AG04449 (cell line): ENCODE measurements at regions not wholly inside any gene's neighbourhood (a gene's known extent, or its start where the extent isn't known, plus 50 kb on each side); places are given as distances from the start of the nearest gene placed in this dataset.

Experiments used
- CTCF ChIA-PET: fragments of 350-600 bp; formaldehyde crosslinking; extraction: SDS; loops from one replicate; lab custom pipeline; 2021; ENCODE audit warnings: antibody characterized with exemption; lab: Yijun Ruan, JAX
- POLR2A ChIA-PET: fragments of 400-600, 350-600 bp; formaldehyde crosslinking; extraction: SDS; loops from one replicate; lab custom pipeline; 2020; ENCODE audit warnings: antibody characterized with exemption, inconsistent platforms; lab: Yijun Ruan, JAX
- DNase-seq: peaks from one replicate; pipeline ENCODE4 v3.0.0-alpha.2; 2010; ENCODE audit warnings: low read depth, low spot score
- H3K4me3 ChIP-seq: 2 replicates; pipeline ENCODE4 v1.5.1; 2011; ENCODE audit warnings: low read depth, mild to moderate bottlenecking, control low read depth, low read length
- CTCF ChIP-seq: IDR thresholded peaks from one replicate; pipeline ENCODE4 v1.5.1; 2011; ENCODE audit warnings: mild to moderate bottlenecking, moderate library complexity, low read length, control low read depth, inconsistent platforms; ENCODE audit not compliant: insufficient read depth; ENCODE audit errors: missing control alignments

- CTCF ChIA-PET: interaction anchor here (1.0 kb wide), 1 partner anchor 166 kb away, joined by 3 read pairs; no protein-coding TSS in a partner anchor
- TF ChIP-seq CTCF: no peak
- DNase-seq: no peak
- no peak overlapping the region for H3K4me3 ChIP-seq
- POLR2A ChIA-PET: no interaction called here
Observed at GRCh38 chr12:78636231-78636855, 228.2 kb upstream of the SYT1 start.

GRCh38 chr12:78641837-78642423 lies 222.6 kb upstream of the SYT1 start:
- H3K4me3 ChIP-seq: no peak overlapping the region
- DNase-seq: no peak
- CTCF ChIA-PET: no interaction called here
- POLR2A ChIA-PET: no interaction called here
- no peak for TF ChIP-seq CTCF

- no peak for DNase-seq
- ChIA-PET CTCF (no interaction called here), POLR2A (no interaction called here)
- H3K4me3 ChIP-seq: no peak overlapping the region
- no peak for TF ChIP-seq CTCF
Observed at GRCh38 chr12:78645956-78646355, 218.6 kb upstream of the SYT1 start.

- CTCF ChIA-PET: no interaction called here
- no peak for DNase-seq
- no peak for TF ChIP-seq CTCF
- H3K4me3 ChIP-seq: no peak overlapping the region
- POLR2A ChIA-PET: no interaction called here
Observed at GRCh38 chr12:78651755-78652154, 212.8 kb upstream of the SYT1 start.

GRCh38 chr12:78666584-78666983 lies 198.0 kb upstream of the SYT1 start:
- CTCF ChIA-PET: no interaction called here
- POLR2A ChIA-PET: no interaction called here
- TF ChIP-seq CTCF: no peak
- H3K4me3 ChIP-seq: no peak overlapping the region
- DNase-seq: no peak

- H3K4me3 ChIP-seq: no peak overlapping the region
- no peak for TF ChIP-seq CTCF
- ChIA-PET CTCF (no interaction called here), POLR2A (no interaction called here)
- no peak for DNase-seq
Observed at GRCh38 chr12:78671295-78671694, 193.3 kb upstream of the SYT1 start.
